DMS 273 (cell line): ENCODE measurements at regions not wholly inside any gene's neighbourhood (a gene's known extent, or its start where the extent isn't known, plus 50 kb on each side); places are given as distances from the start of the nearest gene placed in this dataset.
A peak's percentile ranks its signal among the peaks of the same experiment; 100 is the strongest.

Experiments
- DNase-seq: peaks from one replicate; lab custom pipeline; 2025; ENCODE audit not compliant: unreplicated experiment; lab: John Stamatoyannopoulos, UW

- DNase-seq, result no peak
These were observed 154.9 kb upstream of the MPPED2 start for GRCh38 chr11:30741039-30741550.

- no peak for DNase-seq
These were observed 153.9 kb upstream of the MPPED2 start for GRCh38 chr11:30740091-30740490.

GRCh38 chr11:30735946-30736345 lies 149.8 kb upstream of the MPPED2 start:
- DNase-seq, result peak; percentile 1

- no peak for DNase-seq
These were observed 147.6 kb upstream of the MPPED2 start for GRCh38 chr11:30733748-30734147.

GRCh38 chr11:30730011-30730410 lies 143.9 kb upstream of the MPPED2 start:
- no peak for DNase-seq

- DNase-seq, result no peak
These were observed 143.1 kb upstream of the MPPED2 start for GRCh38 chr11:30729187-30729713.

- DNase-seq, result no peak
These were observed 139.6 kb upstream of the MPPED2 start for GRCh38 chr11:30725645-30726195.

GRCh38 chr11:30724274-30724673 lies 138.1 kb upstream of the MPPED2 start:
- DNase-seq, result no peak

- no peak for DNase-seq
These were observed 133.2 kb upstream of the MPPED2 start for GRCh38 chr11:30719371-30719770.

- DNase-seq, result no peak
These were observed 131.5 kb upstream of the MPPED2 start for GRCh38 chr11:30717641-30718040.

GRCh38 chr11:30717009-30717408 lies 130.9 kb upstream of the MPPED2 start:
- DNase-seq, result no peak

- no peak for DNase-seq
These were observed 126.6 kb upstream of the MPPED2 start for GRCh38 chr11:30712749-30713148.

- peak; percentile 1 for DNase-seq
These were observed 124.1 kb upstream of the MPPED2 start for GRCh38 chr11:30710221-30710620.

- DNase-seq, result no peak
These were observed 121.0 kb upstream of the MPPED2 start for GRCh38 chr11:30707110-30707509.

- DNase-seq, result no peak
These were observed 119.9 kb upstream of the MPPED2 start for GRCh38 chr11:30705913-30706675.

- DNase-seq, result no peak
These were observed 112.3 kb upstream of the MPPED2 start for GRCh38 chr11:30698425-30698824.

- no peak for DNase-seq
These were observed 110.9 kb upstream of the MPPED2 start for GRCh38 chr11:30697032-30697431.

- DNase-seq, result no peak
These were observed 98.6 kb upstream of the MPPED2 start for GRCh38 chr11:30684772-30685171.

- no peak for DNase-seq
These were observed 97.0 kb upstream of the MPPED2 start for GRCh38 chr11:30683176-30683575.

GRCh38 chr11:30666817-30667216 lies 80.7 kb upstream of the MPPED2 start:
- DNase-seq, result no peak

GRCh38 chr11:30665067-30665466 lies 78.9 kb upstream of the MPPED2 start:
- no peak for DNase-seq

GRCh38 chr11:30653606-30654005 lies 67.5 kb upstream of the MPPED2 start:
- no peak for DNase-seq
